SU-DHL-6 (cell line): ENCODE measurements at regions not wholly inside any gene's neighbourhood (a gene's known extent, or its start where the extent isn't known, plus 50 kb on each side); places are given as distances from the start of the nearest gene placed in this dataset.

Experiments used
- H2AFZ ChIP-seq: fragments of 200-600 bp; sonication (generic); 2 replicates; pipeline ENCODE4 v1.6.1; 2014; ENCODE audit warnings: low read depth, mild to moderate bottlenecking, moderate library complexity, mixed read lengths, antibody characterized with exemption, low read length; ENCODE audit not compliant: severe bottlenecking
- H3F3A ChIP-seq: fragments of 200-600 bp; shearing (Covaris generic); 2 replicates; pipeline ENCODE4 v1.6.0; 2016; ENCODE audit warnings: antibody characterized with exemption, mild to moderate bottlenecking; ENCODE audit not compliant: insufficient read depth
- H3K27ac ChIP-seq: fragments of 200-600 bp; sonication (generic); 2 replicates; pipeline ENCODE4 v1.5.1; 2016; ENCODE audit warnings: low read depth, mild to moderate bottlenecking, low read length, moderate library complexity, mixed read lengths
- H3K27me3 ChIP-seq: fragments of 200-600 bp; sonication (generic), shearing (Covaris generic); 2 replicates; pipeline ENCODE4 v1.6.0; 2014; ENCODE audit warnings: mild to moderate bottlenecking, low read length
- H3K36me3 ChIP-seq: fragments of 200-600 bp; sonication (generic); 2 replicates; pipeline ENCODE4 v1.6.1; 2014; ENCODE audit warnings: mild to moderate bottlenecking, low read length, mixed read lengths
- H3K4me2 ChIP-seq: fragments of 300-600, 200-600 bp; shearing (Covaris generic), sonication (generic); 2 replicates; pipeline ENCODE4 v1.6.0; 2014; ENCODE audit warnings: low read length, low read depth, mild to moderate bottlenecking; ENCODE audit not compliant: poor library complexity, severe bottlenecking
- H3K4me3 ChIP-seq: fragments of 200-600 bp; sonication (generic); 2 replicates; pipeline ENCODE4 v1.5.1; 2014; ENCODE audit warnings: antibody characterized with exemption, low read length, mild to moderate bottlenecking, mixed read lengths; ENCODE audit not compliant: insufficient read depth, poor library complexity, severe bottlenecking
- H3K79me2 ChIP-seq: fragments of 200-600 bp; sonication (generic); 2 replicates; pipeline ENCODE4 v1.6.1; 2014; ENCODE audit warnings: mild to moderate bottlenecking, low read length, moderate library complexity; ENCODE audit not compliant: insufficient read depth
- H3K9ac ChIP-seq: fragments of 200-600 bp; sonication (generic); 2 replicates; pipeline ENCODE4 v1.7.0; 2014; ENCODE audit warnings: mild to moderate bottlenecking, low read length
- H3K9me2 ChIP-seq: fragments of 200-600 bp; sonication (generic); replicated peaks from 2 replicates; pipeline ENCODE4 v1.6.1; 2014; ENCODE audit warnings: low read length; ENCODE audit not compliant: insufficient read depth
- H3K9me3 ChIP-seq: fragments of 200-600 bp; sonication (generic); 2 replicates; pipeline ENCODE4 v1.6.1; 2014; ENCODE audit warnings: low read length, mixed read lengths; ENCODE audit not compliant: insufficient read depth
- H4K20me1 ChIP-seq: fragments of 200-600 bp; sonication (generic); 2 replicates; pipeline ENCODE4 v1.6.1; 2014; ENCODE audit warnings: low read depth, mild to moderate bottlenecking, antibody characterized with exemption, low read length, moderate library complexity, mixed read lengths
- EZH2phosphoT487 ChIP-seq: fragments of 200-600 bp; sonication (generic), shearing (Covaris generic); conservative IDR thresholded peaks from 2 replicates; pipeline ENCODE4 v1.6.1; 2018; ENCODE audit warnings: mild to moderate bottlenecking, antibody characterized with exemption, low read length, moderate library complexity, mixed read lengths
- TF ChIP-seq, protein P1 (sequence below): fragments of 200-600 bp; sonication (generic); IDR thresholded peaks from one replicate; pipeline ENCODE4 v1.5.1; 2017; ENCODE audit warnings: antibody characterized with exemption, mild to moderate bottlenecking, low read length, moderate library complexity; ENCODE audit not compliant: insufficient read depth, poor library complexity, severe bottlenecking

DNA sequence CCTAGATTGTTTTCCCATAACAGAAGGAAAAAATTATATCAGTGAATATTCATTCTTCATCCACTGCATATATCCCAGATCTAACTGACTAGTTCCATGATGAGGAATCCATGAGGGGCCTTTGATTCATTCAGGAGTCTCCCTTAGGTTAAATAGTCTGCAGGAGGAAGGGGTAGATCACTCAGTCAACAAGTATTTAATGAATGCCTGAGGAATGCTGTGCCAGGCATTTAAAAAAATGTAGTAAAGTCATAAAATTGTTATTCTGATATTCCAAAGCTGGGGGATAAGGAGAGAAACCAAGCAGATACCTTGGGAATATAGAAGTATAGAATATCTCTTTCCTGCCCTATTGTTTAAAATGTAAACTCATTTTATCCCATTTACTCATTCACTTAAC, 216.2 kb upstream of the CAND1 start:
- no peaks in the 10 kb centered on the region for H3K9me3 ChIP-seq
- TF ChIP-seq, protein P1, sequence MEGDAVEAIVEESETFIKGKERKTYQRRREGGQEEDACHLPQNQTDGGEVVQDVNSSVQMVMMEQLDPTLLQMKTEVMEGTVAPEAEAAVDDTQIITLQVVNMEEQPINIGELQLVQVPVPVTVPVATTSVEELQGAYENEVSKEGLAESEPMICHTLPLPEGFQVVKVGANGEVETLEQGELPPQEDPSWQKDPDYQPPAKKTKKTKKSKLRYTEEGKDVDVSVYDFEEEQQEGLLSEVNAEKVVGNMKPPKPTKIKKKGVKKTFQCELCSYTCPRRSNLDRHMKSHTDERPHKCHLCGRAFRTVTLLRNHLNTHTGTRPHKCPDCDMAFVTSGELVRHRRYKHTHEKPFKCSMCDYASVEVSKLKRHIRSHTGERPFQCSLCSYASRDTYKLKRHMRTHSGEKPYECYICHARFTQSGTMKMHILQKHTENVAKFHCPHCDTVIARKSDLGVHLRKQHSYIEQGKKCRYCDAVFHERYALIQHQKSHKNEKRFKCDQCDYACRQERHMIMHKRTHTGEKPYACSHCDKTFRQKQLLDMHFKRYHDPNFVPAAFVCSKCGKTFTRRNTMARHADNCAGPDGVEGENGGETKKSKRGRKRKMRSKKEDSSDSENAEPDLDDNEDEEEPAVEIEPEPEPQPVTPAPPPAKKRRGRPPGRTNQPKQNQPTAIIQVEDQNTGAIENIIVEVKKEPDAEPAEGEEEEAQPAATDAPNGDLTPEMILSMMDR, result no peak
- no peak overlapping the region for H3K4me3 ChIP-seq
- H3F3A ChIP-seq, result no peaks in the 10 kb centered on the region
- no peaks in the 10 kb centered on the region for H3K9me2 ChIP-seq
- no peaks in the 10 kb centered on the region for H4K20me1 ChIP-seq
- no peaks in the 10 kb centered on the region for H3K79me2 ChIP-seq
- no peak overlapping the region for H3K9ac ChIP-seq
- no peak overlapping the region for H3K4me2 ChIP-seq
- no peaks in the 10 kb centered on the region for H3K36me3 ChIP-seq
- no peak overlapping the region for H3K27ac ChIP-seq
- H3K27me3 ChIP-seq, result no peaks in the 10 kb centered on the region
- H2AFZ ChIP-seq, result no peak overlapping the region

DNA sequence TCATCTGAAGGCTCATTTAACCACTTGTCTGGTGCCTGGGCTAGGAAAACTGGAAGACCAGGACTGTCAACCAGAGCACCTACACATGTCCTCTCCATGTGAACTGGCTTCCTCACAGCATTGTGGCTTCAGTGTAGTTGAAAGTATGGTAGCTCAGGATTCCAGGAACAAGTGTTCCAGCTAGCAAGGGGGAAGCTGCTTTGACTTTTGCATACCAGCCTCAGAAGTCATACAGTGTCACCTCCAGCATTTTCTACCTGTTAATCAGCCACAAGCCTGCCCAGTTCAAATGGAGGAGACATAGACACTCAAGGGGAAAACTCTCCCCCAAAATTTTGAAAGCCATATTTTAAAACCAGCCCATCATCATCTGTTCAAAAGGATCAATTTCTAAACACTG, 212.8 kb upstream of the CAND1 start:
- Histone ChIP-seq H4K20me1 (no peaks in the 10 kb centered on the region), H3K36me3 (no peaks in the 10 kb centered on the region), H3K27me3 (no peaks in the 10 kb centered on the region), H3K27ac (no peak overlapping the region), H3K79me2 (no peaks in the 10 kb centered on the region), H3F3A (no peaks in the 10 kb centered on the region), H3K9me3 (no peaks in the 10 kb centered on the region), H2AFZ (no peak overlapping the region), H3K9me2 (no peaks in the 10 kb centered on the region), H3K9ac (no peak overlapping the region), H3K4me2 (no peak overlapping the region), H3K4me3 (no peak overlapping the region)
- TF ChIP-seq EZH2phosphoT487, result no peak
- TF ChIP-seq, protein P1, result no peak

DNA sequence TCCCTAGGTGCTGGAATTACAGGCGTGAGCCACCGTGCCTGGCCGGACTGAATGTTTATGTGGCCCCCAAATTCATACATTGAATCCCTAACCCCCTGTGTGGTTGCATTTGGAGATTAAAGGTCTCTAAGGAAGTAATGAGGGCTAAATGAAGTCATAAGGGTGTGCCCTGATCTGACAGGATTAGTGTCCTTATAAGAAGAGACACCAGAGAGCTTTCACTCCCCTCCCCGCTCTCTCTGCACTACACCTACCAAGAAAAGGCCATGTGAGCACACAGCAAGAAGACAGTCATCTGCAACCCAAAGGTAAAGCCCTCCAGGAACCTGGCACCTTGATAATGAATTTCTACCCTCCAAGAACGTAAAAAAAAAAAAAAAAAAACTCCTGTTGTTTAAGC, 212.1 kb upstream of the CAND1 start:
- H3K79me2 ChIP-seq, result no peaks in the 10 kb centered on the region
- no peaks in the 10 kb centered on the region for H3K27me3 ChIP-seq
- no peaks in the 10 kb centered on the region for H3F3A ChIP-seq
- no peak overlapping the region for H3K9ac ChIP-seq
- TF ChIP-seq EZH2phosphoT487, result no peak
- TF ChIP-seq, protein P1, result no peak
- H3K4me2 ChIP-seq, result no peak overlapping the region
- H3K4me3 ChIP-seq, result no peak overlapping the region
- no peak overlapping the region for H2AFZ ChIP-seq
- H3K9me2 ChIP-seq, result no peaks in the 10 kb centered on the region
- no peak overlapping the region for H3K27ac ChIP-seq
- H4K20me1 ChIP-seq, result no peaks in the 10 kb centered on the region
- H3K9me3 ChIP-seq, result no peaks in the 10 kb centered on the region
- no peaks in the 10 kb centered on the region for H3K36me3 ChIP-seq

DNA sequence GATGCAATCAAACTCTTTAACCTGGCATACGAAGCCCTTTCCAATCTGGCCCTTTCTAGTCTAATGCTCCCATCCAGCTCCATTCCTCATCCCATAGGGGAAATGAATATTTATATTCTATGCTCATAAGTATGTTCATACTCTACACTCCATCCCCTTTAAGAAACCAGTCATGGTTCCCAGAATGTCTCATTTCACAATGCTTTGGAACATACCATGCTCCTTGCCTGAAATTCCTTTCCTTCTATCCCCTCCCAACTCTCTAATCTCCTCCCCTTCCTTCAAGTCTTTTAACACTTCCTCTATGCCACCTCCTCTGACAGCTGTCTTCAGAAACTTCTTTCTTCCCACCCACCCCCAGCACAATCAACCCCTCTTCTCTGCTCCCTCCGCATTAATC, 207.0 kb upstream of the CAND1 start:
- Histone ChIP-seq H3K9ac (no peak overlapping the region), H3K9me2 (no peaks in the 10 kb centered on the region), H4K20me1 (no peaks in the 10 kb centered on the region), H3K27me3 (no peaks in the 10 kb centered on the region), H3K4me3 (no peak overlapping the region), H3K4me2 (no peak overlapping the region), H2AFZ (no peak overlapping the region), H3K27ac (no peak overlapping the region), H3K79me2 (no peaks in the 10 kb centered on the region), H3K9me3 (no peaks in the 10 kb centered on the region), H3K36me3 (no peaks in the 10 kb centered on the region), H3F3A (no peaks in the 10 kb centered on the region)
- TF ChIP-seq EZH2phosphoT487, result no peak
- TF ChIP-seq, protein P1, result no peak
